ENCODE measurements at regions not wholly inside any gene's neighbourhood (a gene's known extent, or its start where the extent isn't known, plus 50 kb on each side); places are given as distances from the start of the nearest gene placed in this dataset.

GRCh38 chr9:119903851-119904250 is 534.6 kb upstream of the BRINP1 start:
- no peak overlapping the region for H3K4me3 ChIP-seq (ENCODE audit: low read depth, low read length)
- CTCF ChIA-PET: no interaction called here
- H3K27ac ChIP-seq (ENCODE audit: low read depth, low read length): no peak overlapping the region
- no peak for TF ChIP-seq CTCF (IDR thresholded peaks at IDR 0.05; ENCODE audit: low read depth, low read length)
- no peak for DNase-seq (ENCODE audit: low read depth, low spot score)
- POLR2A ChIA-PET: no interaction called here
- H3K27me3 ChIP-seq (ENCODE audit: control insufficient read depth, insufficient read depth, low read length): no peaks in the 10 kb centered on the region
- peaks cover 12% of the 10 kb centered on the region for H3K9me3 ChIP-seq (ENCODE audit: control insufficient read depth, insufficient read depth, low read length)

DNA sequence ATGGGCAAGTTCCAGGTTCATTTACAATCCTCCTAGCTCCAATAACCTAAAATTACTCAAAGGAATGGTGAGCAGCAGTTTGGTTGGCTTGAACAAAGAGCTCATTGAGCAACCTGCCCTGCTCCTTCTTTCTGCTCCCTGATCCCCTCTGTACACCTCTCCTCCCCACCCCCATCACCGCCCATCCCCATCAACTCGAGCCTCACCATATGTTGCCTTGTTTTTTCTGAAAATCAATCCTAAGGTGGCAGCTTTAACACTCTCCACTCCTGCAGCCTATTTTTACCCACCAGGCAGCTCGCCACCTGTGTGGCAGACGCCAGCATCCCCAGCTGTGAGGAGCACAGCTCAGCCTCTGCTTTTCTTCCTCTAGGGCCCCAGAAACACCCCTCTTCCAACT is 533.4 kb upstream of the BRINP1 start:
- Histone ChIP-seq H3K9me3 (ENCODE audit: control insufficient read depth, insufficient read depth, low read length) (peaks cover 12% of the 10 kb centered on the region), H3K4me3 (ENCODE audit: low read depth, low read length) (no peak overlapping the region), H3K27ac (ENCODE audit: low read depth, low read length) (no peak overlapping the region), H3K27me3 (ENCODE audit: control insufficient read depth, insufficient read depth, low read length) (no peaks in the 10 kb centered on the region)
- ChIA-PET POLR2A (no interaction called here), CTCF (no interaction called here)
- no peak for DNase-seq (ENCODE audit: low read depth, low spot score)
- TF ChIP-seq CTCF (IDR thresholded peaks at IDR 0.05; ENCODE audit: low read depth, low read length): no peak

DNA sequence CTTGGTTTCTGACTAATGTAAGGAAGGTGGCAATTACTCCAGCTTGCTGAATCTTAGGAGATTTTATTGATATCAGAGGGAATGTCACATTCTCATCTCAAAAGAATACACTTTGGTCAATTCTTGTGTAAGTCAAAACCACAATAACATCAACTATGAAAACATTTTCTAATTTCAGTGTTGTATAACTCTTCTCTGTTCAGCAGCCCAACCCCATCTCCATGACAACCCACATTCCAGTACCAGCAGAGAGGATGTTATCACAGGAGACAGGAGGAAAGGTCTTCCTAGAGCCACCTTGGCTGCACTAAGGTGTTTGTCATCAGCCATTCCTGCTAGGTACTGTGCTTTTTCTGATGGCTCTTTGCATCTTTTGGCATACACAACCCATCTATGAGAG is 529.1 kb upstream of the BRINP1 start:
- no peak for TF ChIP-seq CTCF (IDR thresholded peaks at IDR 0.05; ENCODE audit: low read depth, low read length)
- Histone ChIP-seq H3K9me3 (ENCODE audit: control insufficient read depth, insufficient read depth, low read length) (peaks cover 10% of the 10 kb centered on the region), H3K27me3 (ENCODE audit: control insufficient read depth, insufficient read depth, low read length) (no peaks in the 10 kb centered on the region), H3K4me3 (ENCODE audit: low read depth, low read length) (no peak overlapping the region), H3K27ac (ENCODE audit: low read depth, low read length) (no peak overlapping the region)
- POLR2A ChIA-PET: no interaction called here
- CTCF ChIA-PET: no interaction called here
- no peak for DNase-seq (ENCODE audit: low read depth, low spot score)

- CTCF ChIA-PET: no interaction called here
- POLR2A ChIA-PET: no interaction called here
- no peak for DNase-seq (ENCODE audit: low read depth, low spot score)
Observed at GRCh38 chr9:119884438-119884837, 515.2 kb upstream of the BRINP1 start.

DNA sequence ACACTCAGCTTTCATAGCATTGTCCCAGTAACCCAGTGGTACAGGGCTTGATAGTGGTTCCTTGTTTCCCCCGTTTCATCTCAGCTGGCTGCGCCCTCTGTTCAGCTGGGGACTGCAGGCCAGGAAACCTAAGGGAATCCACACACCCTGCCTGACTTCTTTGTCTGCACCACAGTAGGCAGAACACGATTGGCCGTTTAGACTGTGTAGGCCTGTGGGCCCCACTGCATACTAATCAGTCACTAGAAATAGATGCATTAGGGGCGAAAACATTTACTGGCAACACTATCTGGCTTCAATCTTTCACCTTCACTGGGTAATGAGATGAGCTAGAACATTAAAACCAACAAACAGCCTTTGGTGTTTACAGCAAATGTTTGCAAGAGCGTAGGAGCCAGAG is 512.7 kb upstream of the BRINP1 start:
- TF ChIP-seq CTCF (IDR thresholded peaks at IDR 0.05; ENCODE audit: low read depth, low read length): no peak
- ChIA-PET POLR2A (no interaction called here), CTCF (no interaction called here)
- peaks cover 19% of the 10 kb centered on the region; the same call in 1 of the 2 replicates for H3K9me3 ChIP-seq (ENCODE audit: control insufficient read depth, insufficient read depth, low read length)
- no peak overlapping the region for H3K4me3 ChIP-seq (ENCODE audit: low read depth, low read length)
- H3K27ac ChIP-seq (ENCODE audit: low read depth, low read length): no peak overlapping the region
- H3K27me3 ChIP-seq (ENCODE audit: control insufficient read depth, insufficient read depth, low read length): no peaks in the 10 kb centered on the region
- no peak for DNase-seq (ENCODE audit: low read depth, low spot score)

More at GRCh38 chr9:119884438-119884837, 515.2 kb upstream of the BRINP1 start:
- Histone ChIP-seq H3K27ac (ENCODE audit: low read depth, low read length) (no peak overlapping the region), H3K4me3 (ENCODE audit: low read depth, low read length) (no peak overlapping the region), H3K9me3 (ENCODE audit: control insufficient read depth, insufficient read depth, low read length) (peaks cover 18% of the 10 kb centered on the region), H3K27me3 (ENCODE audit: control insufficient read depth, insufficient read depth, low read length) (no peaks in the 10 kb centered on the region)
- TF ChIP-seq CTCF (IDR thresholded peaks at IDR 0.05; ENCODE audit: low read depth, low read length): no peak

Data from AG04450 (cell line).